Gastroesophageal sphincter (tissue), 3 donors: ENCODE measurements at regions not wholly inside any gene's neighbourhood (a gene's known extent, or its start where the extent isn't known, plus 50 kb on each side); places are given as distances from the start of the nearest gene placed in this dataset.

Experiments used
- POLR2A ChIP-seq, 2 donors: fragments of 450-650 bp; IDR thresholded peaks; one replicate each; pipeline ENCODE4 v1.6.1; 2017; ENCODE audit warnings: antibody characterized with exemption in 2 of 2, mild to moderate bottlenecking in 2 of 2, moderate library complexity in 1 of 2
- TF ChIP-seq, protein P1 (sequence below), 4 experiments: fragments of 200-600 bp in 2 of 4; fragments of 450-650 bp in 2 of 4; sonication (generic) in 1 of 4; IDR thresholded peaks; one replicate each; pipeline ENCODE4 v1.5.1; 2017 to 2019; ENCODE audit warnings: antibody characterized with exemption in 4 of 4, mild to moderate bottlenecking in 2 of 4, moderate library complexity in 2 of 4

DNA sequence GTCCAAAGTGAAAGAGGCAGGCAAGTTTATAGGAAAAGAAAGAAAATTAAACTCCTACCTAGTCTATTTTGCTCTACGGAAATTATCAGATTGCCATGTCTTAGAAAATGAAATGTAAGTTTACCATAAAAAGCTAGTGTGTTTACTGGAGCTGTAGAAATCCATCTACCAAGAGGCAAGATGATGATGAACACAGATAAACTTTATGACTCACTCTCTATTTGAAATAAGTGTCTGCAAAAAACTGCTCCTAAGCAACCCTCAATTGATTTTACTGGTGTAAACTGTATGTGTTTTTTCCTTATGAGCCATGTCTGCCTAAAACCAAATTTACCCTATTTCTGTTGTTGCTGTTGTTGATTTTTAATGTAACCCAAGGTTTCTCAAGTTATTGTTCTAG, 73.8 kb upstream of the TMEM106B start:
- TF ChIP-seq, protein P1, sequence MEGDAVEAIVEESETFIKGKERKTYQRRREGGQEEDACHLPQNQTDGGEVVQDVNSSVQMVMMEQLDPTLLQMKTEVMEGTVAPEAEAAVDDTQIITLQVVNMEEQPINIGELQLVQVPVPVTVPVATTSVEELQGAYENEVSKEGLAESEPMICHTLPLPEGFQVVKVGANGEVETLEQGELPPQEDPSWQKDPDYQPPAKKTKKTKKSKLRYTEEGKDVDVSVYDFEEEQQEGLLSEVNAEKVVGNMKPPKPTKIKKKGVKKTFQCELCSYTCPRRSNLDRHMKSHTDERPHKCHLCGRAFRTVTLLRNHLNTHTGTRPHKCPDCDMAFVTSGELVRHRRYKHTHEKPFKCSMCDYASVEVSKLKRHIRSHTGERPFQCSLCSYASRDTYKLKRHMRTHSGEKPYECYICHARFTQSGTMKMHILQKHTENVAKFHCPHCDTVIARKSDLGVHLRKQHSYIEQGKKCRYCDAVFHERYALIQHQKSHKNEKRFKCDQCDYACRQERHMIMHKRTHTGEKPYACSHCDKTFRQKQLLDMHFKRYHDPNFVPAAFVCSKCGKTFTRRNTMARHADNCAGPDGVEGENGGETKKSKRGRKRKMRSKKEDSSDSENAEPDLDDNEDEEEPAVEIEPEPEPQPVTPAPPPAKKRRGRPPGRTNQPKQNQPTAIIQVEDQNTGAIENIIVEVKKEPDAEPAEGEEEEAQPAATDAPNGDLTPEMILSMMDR (IDR thresholded peaks at IDR 0.05), result no peak
- no peak for TF ChIP-seq POLR2A (IDR thresholded peaks at IDR 0.05)
